Body of pancreas (tissue), 4 donors: ENCODE measurements at regions not wholly inside any gene's neighbourhood (a gene's known extent, or its start where the extent isn't known, plus 50 kb on each side); places are given as distances from the start of the nearest gene placed in this dataset.

Experiments used
- CTCF ChIP-seq, 7 experiments: fragments of 450-650 bp in 4 of 7; fragments of 200-600 bp in 3 of 7; sonication (generic) in 3 of 7; IDR thresholded peaks; one replicate each; pipeline ENCODE4 v1.5.1; 2016 to 2019; ENCODE audit warnings: antibody characterized with exemption in 7 of 7
- POLR2A ChIP-seq, 3 donors: fragments of 450-650 bp; IDR thresholded peaks; one replicate each; pipeline ENCODE4 v1.6.1; 2016; ENCODE audit warnings: antibody characterized with exemption in 3 of 3, mild to moderate bottlenecking in 2 of 3

GRCh38 chr12:127562816-127563215 is 704.2 kb upstream of the TMEM132C start:
- TF ChIP-seq CTCF (IDR thresholded peaks at IDR 0.05) (no peak), POLR2A (IDR thresholded peaks at IDR 0.05) (no peak)
